Neural progenitor cell (in vitro differentiated cells): ENCODE measurements at regions not wholly inside any gene's neighbourhood (a gene's known extent, or its start where the extent isn't known, plus 50 kb on each side); places are given as distances from the start of the nearest gene placed in this dataset.

Experiments
- EZH2 ChIP-seq: fragments of 200-600 bp; sonication (generic); IDR thresholded peaks from 2 replicates; pipeline ENCODE4 v1.6.1; 2017; ENCODE audit warnings: antibody characterized with exemption, mild to moderate bottlenecking, moderate library complexity
- TF ChIP-seq, protein P1 (sequence below): fragments of 200-600 bp; sonication (generic); IDR thresholded peaks from 2 replicates; pipeline ENCODE4 v1.5.1; 2017; ENCODE audit warnings: antibody characterized with exemption, mild to moderate bottlenecking

DNA sequence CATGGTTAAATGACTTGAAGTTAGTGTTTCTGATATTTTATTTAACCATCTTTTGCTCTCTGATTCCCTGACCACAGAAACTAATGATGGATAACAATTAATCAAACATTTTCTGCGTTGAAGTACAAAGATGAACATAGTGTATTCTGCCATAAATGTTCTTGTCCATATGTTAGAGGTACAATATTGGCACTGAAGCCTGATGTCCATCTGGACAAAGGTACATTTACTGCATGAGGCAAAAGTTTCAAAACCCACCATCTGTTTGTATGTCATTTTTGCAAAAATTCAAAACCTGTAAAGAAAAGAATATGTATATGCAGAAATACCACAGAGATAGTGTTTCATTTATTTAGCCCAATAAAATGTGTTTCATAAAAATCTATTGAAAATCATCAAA is 861.5 kb downstream of the ANKRD7 start:
- no peak for TF ChIP-seq EZH2
- TF ChIP-seq, protein P1, sequence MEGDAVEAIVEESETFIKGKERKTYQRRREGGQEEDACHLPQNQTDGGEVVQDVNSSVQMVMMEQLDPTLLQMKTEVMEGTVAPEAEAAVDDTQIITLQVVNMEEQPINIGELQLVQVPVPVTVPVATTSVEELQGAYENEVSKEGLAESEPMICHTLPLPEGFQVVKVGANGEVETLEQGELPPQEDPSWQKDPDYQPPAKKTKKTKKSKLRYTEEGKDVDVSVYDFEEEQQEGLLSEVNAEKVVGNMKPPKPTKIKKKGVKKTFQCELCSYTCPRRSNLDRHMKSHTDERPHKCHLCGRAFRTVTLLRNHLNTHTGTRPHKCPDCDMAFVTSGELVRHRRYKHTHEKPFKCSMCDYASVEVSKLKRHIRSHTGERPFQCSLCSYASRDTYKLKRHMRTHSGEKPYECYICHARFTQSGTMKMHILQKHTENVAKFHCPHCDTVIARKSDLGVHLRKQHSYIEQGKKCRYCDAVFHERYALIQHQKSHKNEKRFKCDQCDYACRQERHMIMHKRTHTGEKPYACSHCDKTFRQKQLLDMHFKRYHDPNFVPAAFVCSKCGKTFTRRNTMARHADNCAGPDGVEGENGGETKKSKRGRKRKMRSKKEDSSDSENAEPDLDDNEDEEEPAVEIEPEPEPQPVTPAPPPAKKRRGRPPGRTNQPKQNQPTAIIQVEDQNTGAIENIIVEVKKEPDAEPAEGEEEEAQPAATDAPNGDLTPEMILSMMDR, result no peak
